HEK293 (cell line): ENCODE measurements at regions not wholly inside any gene's neighbourhood (a gene's known extent, or its start where the extent isn't known, plus 50 kb on each side); places are given as distances from the start of the nearest gene placed in this dataset.

Experiments
- CTCF ChIA-PET: fragments of 350-600 bp; formaldehyde crosslinking; extraction: SDS; loops from one replicate; lab custom pipeline; 2021; ENCODE audit warnings: antibody characterized with exemption; lab: Yijun Ruan, JAX
- POLR2A ChIA-PET: fragments of 300-600 bp; formaldehyde crosslinking; extraction: SDS; loops from one replicate; lab custom pipeline; 2020; ENCODE audit warnings: antibody characterized with exemption, inconsistent platforms; lab: Yijun Ruan, JAX
- H3K27ac ChIP-seq: fragments of 200-500 bp; sonication (Bioruptor generic); 2 replicates; pipeline ENCODE4 v1.5.1; 2014; ENCODE audit warnings: low read depth, low read length, control low read depth, inconsistent platforms; ENCODE audit errors: extremely low read depth
- H3K36me3 ChIP-seq, 2 experiments: fragments of 200-500 bp in 1 of 2; sonication (Bioruptor generic) in 1 of 2; 1 replicate in 1 of 2; 2 replicates in 1 of 2; pipeline ENCODE4 v1.5.1; 2014 to 2017; ENCODE audit warnings: inconsistent platforms in 2 of 2, low read length in 2 of 2; ENCODE audit not compliant: control insufficient read depth in 2 of 2, insufficient read depth in 1 of 2
- H3K4me1 ChIP-seq: fragments of 200-500 bp; sonication (Bioruptor generic); 2 replicates; pipeline ENCODE4 v1.5.1; 2014; ENCODE audit warnings: mild to moderate bottlenecking, low read length, inconsistent platforms; ENCODE audit not compliant: control insufficient read depth, insufficient read depth
- H3K4me3 ChIP-seq: 2 replicates; pipeline ENCODE4 v1.5.1; 2011; ENCODE audit warnings: low read depth, mild to moderate bottlenecking, control low read depth, low read length, moderate library complexity
- H3K9me3 ChIP-seq: fragments of 200-500 bp; sonication (Bioruptor generic); 2 replicates; pipeline ENCODE4 v1.5.1; 2014; ENCODE audit warnings: low read depth, low read length, inconsistent platforms; ENCODE audit not compliant: control insufficient read depth, insufficient read depth
- EGR2 ChIP-seq: fragments of 450-650 bp; formaldehyde crosslinking; IDR thresholded peaks from 2 replicates; pipeline ENCODE4 v1.5.1; 2016; ENCODE audit warnings: low read depth, missing biosample characterization, missing genetic modification characterization
- GLI4 ChIP-seq: fragments of 450-650 bp; formaldehyde crosslinking; IDR thresholded peaks from 2 replicates; pipeline ENCODE4 v1.5.1; 2016; ENCODE audit warnings: missing biosample characterization, missing genetic modification characterization
- HOXD13 ChIP-seq: sonication (generic); formaldehyde crosslinking; IDR thresholded peaks from 2 replicates; pipeline ENCODE4 v1.8.0; 2022; ENCODE audit warnings: missing genetic modification reagents, borderline replicate concordance
- ZBTB7A ChIP-seq: fragments of 450-650 bp; formaldehyde crosslinking; IDR thresholded peaks from 2 replicates; pipeline ENCODE4 v1.5.1; 2016; ENCODE audit warnings: low read depth, missing biosample characterization, missing genetic modification characterization
- ZNF23 ChIP-seq: fragments of 450-650 bp; formaldehyde crosslinking; IDR thresholded peaks from 2 replicates; pipeline ENCODE4 v1.5.1; 2016; ENCODE audit warnings: missing biosample characterization, missing genetic modification characterization, borderline replicate concordance
- ZNF24 ChIP-seq: fragments of 450-650 bp; formaldehyde crosslinking; IDR thresholded peaks from 2 replicates; pipeline ENCODE4 v1.5.1; 2016; ENCODE audit warnings: missing biosample characterization, missing genetic modification characterization
- ZNF324 ChIP-seq: fragments of 450-650 bp; formaldehyde crosslinking; IDR thresholded peaks from 2 replicates; pipeline ENCODE4 v1.5.1; 2016; ENCODE audit warnings: missing biosample characterization, missing genetic modification characterization
- ZNF433 ChIP-seq: fragments of 450-650 bp; formaldehyde crosslinking; IDR thresholded peaks from 2 replicates; pipeline ENCODE4 v1.5.1; 2016; ENCODE audit warnings: missing biosample characterization, missing genetic modification characterization, low read depth
- ZNF600 ChIP-seq: fragments of 450-650 bp; formaldehyde crosslinking; IDR thresholded peaks from 2 replicates; pipeline ENCODE4 v1.5.1; 2016; ENCODE audit warnings: missing biosample characterization, missing genetic modification characterization
- ZNF621 ChIP-seq: fragments of 450-650 bp; formaldehyde crosslinking; IDR thresholded peaks from 2 replicates; pipeline ENCODE4 v1.5.1; 2017; ENCODE audit warnings: missing biosample characterization, missing genetic modification characterization
- ZNF791 ChIP-seq: fragments of 450-650 bp; formaldehyde crosslinking; IDR thresholded peaks from 2 replicates; pipeline ENCODE4 v1.5.1; 2016; ENCODE audit warnings: missing biosample characterization, missing genetic modification characterization
- ZSCAN18 ChIP-seq: fragments of 450-650 bp; formaldehyde crosslinking; IDR thresholded peaks from 2 replicates; pipeline ENCODE4 v1.5.1; 2016; ENCODE audit warnings: missing biosample characterization, missing genetic modification characterization
- TF ChIP-seq, protein P1 (sequence below): fragments of 450-650 bp; formaldehyde crosslinking; IDR thresholded peaks from 2 replicates; pipeline ENCODE4 v1.5.1; 2016; ENCODE audit warnings: missing biosample characterization, missing genetic modification characterization
- TF ChIP-seq, protein P2 (sequence below): fragments of 450-650 bp; formaldehyde crosslinking; IDR thresholded peaks from 2 replicates; pipeline ENCODE4 v1.5.1; 2017; ENCODE audit warnings: missing biosample characterization, missing genetic modification characterization

DNA sequence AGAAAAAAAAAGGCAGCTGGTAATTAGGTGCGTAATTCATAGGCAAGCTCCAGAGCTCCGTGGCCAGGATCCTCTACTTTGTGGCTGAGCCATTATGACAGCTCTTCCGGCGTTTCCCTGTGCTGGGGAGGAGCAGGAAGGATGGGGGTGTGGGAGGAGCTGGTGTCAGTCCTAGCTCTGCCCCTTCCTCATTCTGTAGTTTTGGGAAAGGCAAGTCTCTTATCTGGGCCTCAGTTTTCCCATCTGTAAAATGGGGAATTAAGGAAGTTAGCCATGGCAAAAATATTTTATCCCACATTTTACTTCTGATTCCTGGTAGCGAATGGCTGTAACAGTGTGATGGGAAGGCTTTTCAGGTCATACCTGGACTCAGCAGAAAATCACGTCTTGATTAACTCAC lies 81.1 kb downstream of the SEC61B start:
- no peaks in the 10 kb centered on the region for H3K4me1 ChIP-seq
- TF ChIP-seq ZNF621 (tag by site-specific recombination), result no peak
- no peak for TF ChIP-seq ZNF791 (tag by site-specific recombination)
- TF ChIP-seq, protein P1, sequence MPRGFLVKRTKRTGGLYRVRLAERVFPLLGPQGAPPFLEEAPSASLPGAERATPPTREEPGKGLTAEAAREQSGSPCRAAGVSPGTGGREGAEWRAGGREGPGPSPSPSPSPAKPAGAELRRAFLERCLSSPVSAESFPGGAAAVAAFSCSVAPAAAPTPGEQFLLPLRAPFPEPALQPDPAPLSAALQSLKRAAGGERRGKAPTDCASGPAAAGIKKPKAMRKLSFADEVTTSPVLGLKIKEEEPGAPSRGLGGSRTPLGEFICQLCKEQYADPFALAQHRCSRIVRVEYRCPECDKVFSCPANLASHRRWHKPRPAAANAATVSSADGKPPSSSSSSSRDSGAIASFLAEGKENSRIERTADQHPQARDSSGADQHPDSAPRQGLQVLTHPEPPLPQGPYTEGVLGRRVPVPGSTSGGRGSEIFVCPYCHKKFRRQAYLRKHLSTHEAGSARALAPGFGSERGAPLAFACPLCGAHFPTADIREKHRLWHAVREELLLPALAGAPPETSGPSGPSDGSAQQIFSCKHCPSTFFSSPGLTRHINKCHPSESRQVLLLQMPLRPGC (tag by site-specific recombination), result no peak
- TF ChIP-seq HOXD13, result no peak
- no peak for TF ChIP-seq GLI4 (tag by site-specific recombination)
- no peak for TF ChIP-seq ZBTB7A
- no peak for TF ChIP-seq ZNF24
- TF ChIP-seq ZNF433 (tag by site-specific recombination), result no peak
- H3K27ac ChIP-seq, result no peak overlapping the region
- ChIA-PET POLR2A (interaction anchor here (0.7 kb wide), 1 partner anchor 11 kb away, joined by 3 read pairs; no protein-coding TSS in a partner anchor), CTCF (interaction anchor here (0.7 to 1.1 kb wide), 4 partner anchors 19 to 120 kb away, joined by 3 to 6 read pairs (median 3); no protein-coding TSS in a partner anchor)
- H3K4me3 ChIP-seq, result no peak overlapping the region
- no peaks in the 10 kb centered on the region for H3K36me3 ChIP-seq
- H3K9me3 ChIP-seq, result no peaks in the 10 kb centered on the region

GRCh38 chr9:99305124-99305523 lies 83.0 kb downstream of the SEC61B start:
- POLR2A ChIA-PET, result no interaction called here
- no peak overlapping the region for H3K4me3 ChIP-seq

DNA sequence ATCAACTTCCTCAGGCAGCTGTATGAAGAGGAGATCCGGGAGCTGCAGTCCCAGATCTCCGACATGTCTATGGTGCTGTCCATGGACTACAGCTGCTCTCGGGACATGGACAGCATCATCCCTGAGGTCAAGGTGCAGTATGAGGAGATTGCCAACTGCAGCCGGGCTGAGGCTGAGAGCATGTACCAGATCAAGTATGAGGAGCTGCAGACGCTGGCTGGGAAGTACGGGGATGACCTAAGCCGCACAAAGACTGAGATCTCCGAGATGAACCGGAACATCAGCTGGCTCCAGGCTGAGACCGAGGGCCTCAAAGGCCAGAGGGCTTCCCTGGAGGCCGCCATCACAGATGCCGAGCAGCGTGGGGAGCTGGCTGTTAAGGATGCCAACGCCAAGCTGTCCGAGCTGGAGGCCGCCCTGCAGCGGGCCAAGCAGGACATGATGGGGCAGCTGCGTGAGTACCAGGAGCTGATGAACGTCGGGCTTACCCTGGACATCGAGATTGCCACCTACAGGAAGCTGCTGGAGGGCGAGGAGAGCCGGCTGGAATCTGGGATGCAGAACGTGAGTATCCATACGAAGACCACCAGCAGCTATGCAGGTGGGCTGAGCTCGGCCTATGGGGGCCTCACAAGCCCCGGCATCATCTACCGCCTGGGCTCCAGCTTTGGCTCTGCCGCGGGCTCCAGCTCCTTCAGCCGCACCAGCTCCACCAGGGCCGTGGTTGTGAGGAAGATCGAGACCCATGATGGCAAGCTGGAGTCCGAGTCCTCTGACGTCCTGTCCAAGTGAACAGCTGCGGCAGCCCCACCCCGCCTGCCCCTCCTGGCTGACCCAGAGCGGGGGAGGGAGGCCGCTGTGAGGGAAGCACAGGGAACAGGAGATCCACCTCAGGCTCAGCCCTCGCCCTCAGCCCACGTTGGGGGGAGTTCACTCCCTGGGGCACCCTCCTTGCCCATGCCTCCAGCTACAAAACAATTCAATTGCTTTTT lies 84.0 kb downstream of the SEC61B start:
- H3K4me1 ChIP-seq, result no peaks in the 10 kb centered on the region
- no peak for TF ChIP-seq ZNF600 (tag by site-specific recombination)
- TF ChIP-seq ZNF324 (tag by site-specific recombination), result no peak
- no peak for TF ChIP-seq EGR2
- CTCF ChIA-PET, result interaction anchor here (0.6 to 1.3 kb wide), 3 partner anchors 65 to 360 kb away, joined by 3 to 4 read pairs (median 3); no protein-coding TSS in a partner anchor
- no peaks in the 10 kb centered on the region for H3K9me3 ChIP-seq
- H3K36me3 ChIP-seq, result no peaks in the 10 kb centered on the region
- no peak overlapping the region for H3K27ac ChIP-seq
- POLR2A ChIA-PET, result no interaction called here
- H3K4me3 ChIP-seq, result no peak overlapping the region

More at GRCh38 chr9:99305124-99305523, 83.0 kb downstream of the SEC61B start:
- Histone ChIP-seq H3K4me1 (no peaks in the 10 kb centered on the region), H3K36me3 (no peaks in the 10 kb centered on the region), H3K27ac (no peak overlapping the region), H3K9me3 (no peaks in the 10 kb centered on the region)
- CTCF ChIA-PET, result interaction anchor here (1.3 kb wide), 1 partner anchor 64 kb away, joined by 3 read pairs; no protein-coding TSS in a partner anchor
- no peak for TF ChIP-seq ZSCAN18 (tag by site-specific recombination)
- TF ChIP-seq, protein P2, sequence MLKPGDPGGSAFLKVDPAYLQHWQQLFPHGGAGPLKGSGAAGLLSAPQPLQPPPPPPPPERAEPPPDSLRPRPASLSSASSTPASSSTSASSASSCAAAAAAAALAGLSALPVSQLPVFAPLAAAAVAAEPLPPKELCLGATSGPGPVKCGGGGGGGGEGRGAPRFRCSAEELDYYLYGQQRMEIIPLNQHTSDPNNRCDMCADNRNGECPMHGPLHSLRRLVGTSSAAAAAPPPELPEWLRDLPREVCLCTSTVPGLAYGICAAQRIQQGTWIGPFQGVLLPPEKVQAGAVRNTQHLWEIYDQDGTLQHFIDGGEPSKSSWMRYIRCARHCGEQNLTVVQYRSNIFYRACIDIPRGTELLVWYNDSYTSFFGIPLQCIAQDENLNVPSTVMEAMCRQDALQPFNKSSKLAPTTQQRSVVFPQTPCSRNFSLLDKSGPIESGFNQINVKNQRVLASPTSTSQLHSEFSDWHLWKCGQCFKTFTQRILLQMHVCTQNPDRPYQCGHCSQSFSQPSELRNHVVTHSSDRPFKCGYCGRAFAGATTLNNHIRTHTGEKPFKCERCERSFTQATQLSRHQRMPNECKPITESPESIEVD (tag by site-specific recombination), result no peak
- TF ChIP-seq ZNF23, result no peak
